Left renal cortex interstitium (tissue), 4 donors: ENCODE measurements at regions not wholly inside any gene's neighbourhood (a gene's known extent, or its start where the extent isn't known, plus 50 kb on each side); places are given as distances from the start of the nearest gene placed in this dataset.

Experiments used
- DNase-seq, 4 donors: peaks; one replicate each; pipeline ENCODE4 v3.0.0-alpha.2; 2013; ENCODE audit warnings: low read depth in 4 of 4, low spot score in 2 of 4, missing footprints in 1 of 4

GRCh38 chr10:62734781-62735463 lies 69.6 kb upstream of the ADO start:
- no peak for DNase-seq

DNA sequence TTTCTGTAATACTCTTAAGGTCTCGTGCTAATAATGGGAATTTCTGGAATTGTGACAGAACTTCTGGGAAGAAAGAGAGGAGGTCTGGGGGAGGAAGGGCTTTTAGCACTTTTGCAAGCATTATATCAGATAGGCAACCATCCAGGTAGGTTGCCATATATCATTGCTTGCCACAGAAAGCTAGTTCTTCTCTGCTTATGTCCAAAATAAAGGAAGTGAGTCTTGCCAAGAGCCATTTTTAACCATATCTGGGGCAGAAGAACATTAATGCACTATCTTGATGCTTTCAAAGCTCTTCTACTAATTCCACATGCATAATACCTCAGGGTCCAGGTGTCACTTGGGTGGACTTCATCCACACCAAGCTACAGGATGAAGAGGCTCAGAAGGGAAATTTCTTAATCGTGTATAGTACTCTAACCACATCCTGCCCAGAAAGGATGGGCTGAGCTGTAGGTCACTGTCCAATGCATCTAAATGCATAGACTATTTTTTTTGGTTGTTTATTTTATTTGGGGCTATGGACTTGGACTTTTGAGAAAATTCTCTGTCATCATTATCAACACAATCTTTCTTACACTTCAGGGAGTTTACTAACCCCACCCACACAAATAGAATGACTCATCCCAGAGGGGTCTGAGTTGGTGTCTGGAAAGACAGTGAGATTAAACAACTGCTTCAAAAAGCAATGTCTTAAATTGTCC lies 68.9 kb upstream of the ADO start:
- DNase-seq: no peak

DNA sequence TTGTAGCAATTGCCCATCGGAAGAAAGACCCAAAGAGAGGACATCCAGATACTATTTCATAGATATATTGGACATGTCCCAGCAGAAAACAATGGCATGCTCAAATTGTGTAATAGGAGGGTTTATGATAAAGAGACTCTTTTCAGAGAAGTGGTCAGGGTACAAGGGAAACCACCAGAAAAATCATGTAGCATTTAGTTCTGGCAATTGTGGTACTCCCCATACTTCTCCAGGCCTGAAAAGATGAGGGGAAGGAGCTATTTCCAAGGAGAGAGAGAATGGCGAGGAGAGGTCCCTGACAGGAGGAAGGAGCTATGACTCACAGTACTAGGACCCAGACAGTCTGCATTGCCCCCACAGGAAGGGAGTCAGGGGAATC lies 68.4 kb upstream of the ADO start:
- no peak for DNase-seq

DNA sequence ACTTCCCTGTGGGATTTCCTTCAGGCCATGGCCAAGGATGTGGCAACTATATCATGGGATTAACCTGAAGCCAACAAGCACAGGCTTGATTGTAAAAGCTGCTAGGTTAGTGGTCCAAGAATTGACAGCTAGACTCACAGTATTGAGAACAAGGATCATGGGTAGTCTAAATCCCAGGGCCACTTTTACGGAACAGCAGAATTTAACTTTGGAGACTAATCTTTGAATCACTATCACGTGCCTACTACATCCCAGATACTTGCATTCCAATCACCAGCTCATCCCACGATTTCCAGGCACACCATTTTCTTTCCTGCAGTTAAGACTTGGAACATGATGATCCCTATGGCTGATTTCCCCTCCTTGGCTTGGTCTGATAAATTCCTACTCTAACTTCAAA lies 65.6 kb upstream of the ADO start:
- DNase-seq: no peak

GRCh38 chr10:62740885-62741745 lies 63.4 kb upstream of the ADO start:
- no peak for DNase-seq

DNA sequence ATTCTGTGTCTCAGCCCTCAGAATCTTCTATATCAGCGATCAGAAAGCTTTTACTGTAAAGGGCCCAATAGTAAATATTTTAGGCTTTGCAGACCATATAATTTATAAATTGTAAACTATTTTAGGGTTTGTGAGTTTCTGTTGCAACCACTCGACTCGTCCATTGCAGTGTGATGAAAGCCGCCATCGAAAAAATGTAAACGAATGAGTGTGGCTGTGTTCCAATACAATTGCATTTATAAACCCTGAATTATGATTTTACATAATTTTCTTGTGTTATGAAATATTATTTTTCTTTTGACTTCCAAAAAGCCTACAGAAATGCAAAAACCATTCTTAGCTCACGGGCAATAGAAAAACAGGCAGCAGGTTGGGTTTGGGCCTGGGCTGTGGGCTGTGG lies 62.5 kb upstream of the ADO start:
- DNase-seq: no peak

- no peak for DNase-seq
Measured at GRCh38 chr10:62742536-62743061, 61.9 kb upstream of the ADO start.

GRCh38 chr10:62744136-62744535 lies 60.4 kb upstream of the ADO start:
- no peak for DNase-seq

GRCh38 chr10:62745581-62745980 lies 58.9 kb upstream of the ADO start:
- no peak for DNase-seq

DNA sequence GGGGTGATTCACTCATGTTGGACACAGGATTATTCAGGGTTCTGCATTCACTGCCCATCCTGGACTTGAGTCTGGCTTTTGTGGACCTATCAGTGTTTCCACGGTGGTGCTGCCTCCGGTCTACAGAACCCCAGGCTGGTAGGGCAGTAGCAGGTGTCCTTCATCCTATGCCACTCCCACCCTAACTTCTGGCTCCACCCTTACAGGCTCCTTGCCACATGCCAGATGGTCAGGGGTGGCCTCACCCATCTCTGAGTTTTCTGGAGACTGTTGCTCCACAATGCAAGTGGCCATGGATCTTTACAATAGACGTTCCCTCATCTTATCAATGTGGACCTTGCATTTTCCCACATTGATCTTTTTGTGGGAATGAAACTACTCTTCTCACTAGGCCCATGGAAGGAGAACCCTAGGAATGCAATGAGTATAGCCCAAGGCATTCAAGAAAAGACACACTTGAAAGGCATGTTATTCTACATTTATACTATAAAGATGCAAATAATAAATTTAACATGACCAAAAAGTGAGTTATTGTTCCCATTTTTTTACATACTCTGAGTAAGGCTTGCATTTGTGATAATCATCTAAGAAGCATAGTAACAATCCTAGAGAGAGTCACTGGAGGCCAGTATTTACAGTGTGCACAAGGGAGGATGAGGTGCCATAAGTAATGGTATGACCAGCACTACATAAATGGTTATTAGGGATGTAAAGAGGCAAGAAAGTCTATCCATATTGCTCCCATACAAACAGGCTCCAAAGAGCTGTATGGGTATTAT lies 57.4 kb upstream of the ADO start:
- no peak for DNase-seq

GRCh38 chr10:62748386-62748785 lies 56.1 kb upstream of the ADO start:
- DNase-seq: no peak

DNA sequence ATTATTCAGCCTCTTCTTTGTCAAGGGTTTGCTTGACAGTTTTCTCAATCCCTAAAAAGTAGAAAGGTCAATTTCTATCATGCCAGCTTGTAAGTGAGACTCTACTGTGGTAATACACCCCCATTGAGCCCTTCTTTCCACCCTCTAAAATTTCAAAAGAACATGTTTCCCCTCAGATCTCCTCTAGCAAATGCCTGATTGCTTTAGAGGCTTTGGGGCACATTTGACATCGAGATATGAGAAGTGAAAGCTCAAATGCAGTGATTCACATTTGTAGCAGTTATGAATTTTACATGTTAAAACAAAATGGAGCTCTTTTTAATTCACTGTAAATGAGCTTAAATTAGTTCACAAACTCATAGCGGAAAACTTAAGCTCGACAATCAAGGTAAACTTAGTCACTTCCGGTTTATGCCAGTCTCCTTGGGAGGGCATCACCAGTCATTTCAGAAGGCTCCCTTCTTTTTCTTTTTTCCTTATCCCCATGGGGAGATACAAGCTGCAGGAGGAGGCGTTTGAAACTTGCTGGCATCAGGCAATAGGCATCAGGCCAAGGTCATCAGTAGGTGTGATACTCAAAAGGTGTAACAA lies 55.3 kb upstream of the ADO start:
- DNase-seq: no peak
